Endothelial cell of umbilical vein (primary cell): ENCODE measurements at regions not wholly inside any gene's neighbourhood (a gene's known extent, or its start where the extent isn't known, plus 50 kb on each side); places are given as distances from the start of the nearest gene placed in this dataset.

ENCODE experiments used
- EZH2 ChIP-seq: IDR thresholded peaks from 2 replicates; pipeline ENCODE4 v1.6.1; 2012; ENCODE audit warnings: borderline replicate concordance, low read depth, mild to moderate bottlenecking, moderate library complexity, low read length, inconsistent platforms; ENCODE audit not compliant: severe bottlenecking
- POLR2A ChIP-seq: IDR thresholded peaks from 2 replicates; pipeline ENCODE4 v1.6.1; 2012; ENCODE audit warnings: low read depth, mild to moderate bottlenecking, control low read depth, low read length
- POLR2AphosphoS5 ChIP-seq: IDR thresholded peaks from 2 replicates; pipeline ENCODE4 v1.6.1; 2012; ENCODE audit warnings: low read depth, mild to moderate bottlenecking, control low read depth, low read length, moderate library complexity; ENCODE audit not compliant: insufficient read depth
- TF ChIP-seq, protein P1 (sequence below), 2 donors: IDR thresholded peaks; 1 replicate in 1 of 2; 2 replicates in 1 of 2; pipeline ENCODE4 v1.5.1; 2011; ENCODE audit warnings: low read length in 2 of 2, mild to moderate bottlenecking in 2 of 2, moderate library complexity in 2 of 2, control low read depth in 1 of 2, inconsistent platforms in 1 of 2, low read depth in 1 of 2; ENCODE audit not compliant: insufficient read depth in 1 of 2; ENCODE audit errors: extremely low read depth in 1 of 2
- TF ChIP-seq, protein P2 (sequence below): IDR thresholded peaks from 2 replicates; pipeline ENCODE4 v1.6.1; 2011; ENCODE audit not compliant: insufficient read depth, insufficient read length

GRCh38 chr7:86445285-86445684, 198.4 kb upstream of the GRM3 start:
- TF ChIP-seq, protein P1, sequence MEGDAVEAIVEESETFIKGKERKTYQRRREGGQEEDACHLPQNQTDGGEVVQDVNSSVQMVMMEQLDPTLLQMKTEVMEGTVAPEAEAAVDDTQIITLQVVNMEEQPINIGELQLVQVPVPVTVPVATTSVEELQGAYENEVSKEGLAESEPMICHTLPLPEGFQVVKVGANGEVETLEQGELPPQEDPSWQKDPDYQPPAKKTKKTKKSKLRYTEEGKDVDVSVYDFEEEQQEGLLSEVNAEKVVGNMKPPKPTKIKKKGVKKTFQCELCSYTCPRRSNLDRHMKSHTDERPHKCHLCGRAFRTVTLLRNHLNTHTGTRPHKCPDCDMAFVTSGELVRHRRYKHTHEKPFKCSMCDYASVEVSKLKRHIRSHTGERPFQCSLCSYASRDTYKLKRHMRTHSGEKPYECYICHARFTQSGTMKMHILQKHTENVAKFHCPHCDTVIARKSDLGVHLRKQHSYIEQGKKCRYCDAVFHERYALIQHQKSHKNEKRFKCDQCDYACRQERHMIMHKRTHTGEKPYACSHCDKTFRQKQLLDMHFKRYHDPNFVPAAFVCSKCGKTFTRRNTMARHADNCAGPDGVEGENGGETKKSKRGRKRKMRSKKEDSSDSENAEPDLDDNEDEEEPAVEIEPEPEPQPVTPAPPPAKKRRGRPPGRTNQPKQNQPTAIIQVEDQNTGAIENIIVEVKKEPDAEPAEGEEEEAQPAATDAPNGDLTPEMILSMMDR (IDR thresholded peaks at IDR 0.05; ENCODE audit: extremely low read depth in 1 of 2, insufficient read depth in 1 of 2, low read depth in 1 of 2, low read length in 2 of 2): no peak
- TF ChIP-seq POLR2A (no peak), EZH2 (no peak), POLR2AphosphoS5 (no peak)
- TF ChIP-seq, protein P2, sequence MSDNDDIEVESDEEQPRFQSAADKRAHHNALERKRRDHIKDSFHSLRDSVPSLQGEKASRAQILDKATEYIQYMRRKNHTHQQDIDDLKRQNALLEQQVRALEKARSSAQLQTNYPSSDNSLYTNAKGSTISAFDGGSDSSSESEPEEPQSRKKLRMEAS: no peak
